ENCODE measurements at regions not wholly inside any gene's neighbourhood (a gene's known extent, or its start where the extent isn't known, plus 50 kb on each side); places are given as distances from the start of the nearest gene placed in this dataset.

GRCh38 chr21:22280851-22281250 lies 1282.6 kb downstream of the NCAM2 start:
- TF ChIP-seq POLR2A (IDR thresholded peaks at IDR 0.05) (no peak), POLR2AphosphoS5 (IDR thresholded peaks at IDR 0.05) (no peak)
- TF ChIP-seq, protein P1, sequence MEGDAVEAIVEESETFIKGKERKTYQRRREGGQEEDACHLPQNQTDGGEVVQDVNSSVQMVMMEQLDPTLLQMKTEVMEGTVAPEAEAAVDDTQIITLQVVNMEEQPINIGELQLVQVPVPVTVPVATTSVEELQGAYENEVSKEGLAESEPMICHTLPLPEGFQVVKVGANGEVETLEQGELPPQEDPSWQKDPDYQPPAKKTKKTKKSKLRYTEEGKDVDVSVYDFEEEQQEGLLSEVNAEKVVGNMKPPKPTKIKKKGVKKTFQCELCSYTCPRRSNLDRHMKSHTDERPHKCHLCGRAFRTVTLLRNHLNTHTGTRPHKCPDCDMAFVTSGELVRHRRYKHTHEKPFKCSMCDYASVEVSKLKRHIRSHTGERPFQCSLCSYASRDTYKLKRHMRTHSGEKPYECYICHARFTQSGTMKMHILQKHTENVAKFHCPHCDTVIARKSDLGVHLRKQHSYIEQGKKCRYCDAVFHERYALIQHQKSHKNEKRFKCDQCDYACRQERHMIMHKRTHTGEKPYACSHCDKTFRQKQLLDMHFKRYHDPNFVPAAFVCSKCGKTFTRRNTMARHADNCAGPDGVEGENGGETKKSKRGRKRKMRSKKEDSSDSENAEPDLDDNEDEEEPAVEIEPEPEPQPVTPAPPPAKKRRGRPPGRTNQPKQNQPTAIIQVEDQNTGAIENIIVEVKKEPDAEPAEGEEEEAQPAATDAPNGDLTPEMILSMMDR (IDR thresholded peaks at IDR 0.05), result no peak
- H3K27ac ChIP-seq, result no peak overlapping the region
- no peaks in the 10 kb centered on the region for H3K9me3 ChIP-seq
- H3K4me1 ChIP-seq, result no peaks in the 10 kb centered on the region
- intact Hi-C loops (cut with DNase I; ENCODE audit: low total_unique reads), result no loop called here
- no peaks in the 10 kb centered on the region for H3K27me3 ChIP-seq
- no peak overlapping the region for H3K4me3 ChIP-seq
- no peaks in the 10 kb centered on the region for H3K36me3 ChIP-seq
- DNase-seq (ENCODE audit: low spot score in 2 of 2), result no peak

GRCh38 chr21:22288885-22289499 lies 1290.8 kb downstream of the NCAM2 start:
- H3K27ac ChIP-seq, result no peak overlapping the region

DNA sequence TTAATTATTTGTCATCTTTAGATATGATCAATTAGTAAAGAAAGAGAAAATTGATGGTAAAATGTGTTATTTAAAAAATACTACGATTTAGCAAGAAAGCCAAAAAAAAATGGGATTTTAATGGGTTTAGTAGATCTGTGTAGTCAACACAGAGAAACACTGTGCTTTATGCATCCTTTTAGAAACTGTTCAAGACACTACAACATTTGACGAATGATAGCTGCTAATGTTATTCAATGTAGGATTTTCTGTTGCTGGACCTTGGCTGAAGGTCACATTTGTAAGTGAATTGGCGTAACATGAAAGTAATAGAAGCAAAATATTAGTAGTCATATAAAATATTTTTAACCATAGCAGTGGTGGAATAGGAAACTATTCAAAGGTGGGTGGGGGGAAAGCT lies 1293.9 kb downstream of the NCAM2 start:
- no peak for DNase-seq (ENCODE audit: low spot score in 2 of 2)
- Histone ChIP-seq H3K4me3 (no peak overlapping the region), H3K9me3 (no peaks in the 10 kb centered on the region), H3K4me1 (no peaks in the 10 kb centered on the region), H3K27ac (no peak overlapping the region), H3K36me3 (no peaks in the 10 kb centered on the region), H3K27me3 (no peaks in the 10 kb centered on the region)
- no peak for TF ChIP-seq POLR2A (IDR thresholded peaks at IDR 0.05)
- TF ChIP-seq POLR2AphosphoS5 (IDR thresholded peaks at IDR 0.05), result no peak
- TF ChIP-seq, protein P1 (IDR thresholded peaks at IDR 0.05), result no peak
- intact Hi-C loops (cut with DNase I; ENCODE audit: low total_unique reads), result no loop called here

More at GRCh38 chr21:22288885-22289499, 1290.8 kb downstream of the NCAM2 start:
- intact Hi-C loops (cut with DNase I; ENCODE audit: low total_unique reads), result no loop called here
- no peaks in the 10 kb centered on the region for H3K27me3 ChIP-seq
- no peak overlapping the region for H3K4me3 ChIP-seq
- H3K36me3 ChIP-seq, result no peaks in the 10 kb centered on the region
- H3K4me1 ChIP-seq, result no peaks in the 10 kb centered on the region
- TF ChIP-seq POLR2AphosphoS5 (IDR thresholded peaks at IDR 0.05) (no peak), POLR2A (IDR thresholded peaks at IDR 0.05) (no peak)
- TF ChIP-seq, protein P1 (IDR thresholded peaks at IDR 0.05), result no peak
- no peaks in the 10 kb centered on the region for H3K9me3 ChIP-seq
- no peak for DNase-seq (ENCODE audit: low spot score in 2 of 2)

DNA sequence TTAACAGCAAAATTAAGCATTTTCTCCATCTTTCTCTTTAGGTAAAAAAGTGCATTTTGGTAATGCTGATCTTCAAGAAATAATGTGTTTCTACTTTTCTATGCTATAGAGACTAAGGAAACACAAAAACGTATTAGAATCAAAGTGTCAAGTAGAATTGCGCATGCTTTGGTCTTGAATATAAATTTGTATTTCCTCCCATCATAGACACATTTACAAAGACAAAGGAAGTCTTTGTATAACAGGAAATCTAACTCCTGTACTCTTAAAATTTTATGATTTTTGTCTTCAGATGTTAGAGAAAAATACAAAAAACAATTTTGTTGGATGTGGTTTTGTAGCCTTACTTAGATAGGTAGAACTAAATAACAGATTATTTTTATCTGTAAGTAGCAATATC lies 1299.4 kb downstream of the NCAM2 start:
- Histone ChIP-seq H3K36me3 (no peaks in the 10 kb centered on the region), H3K9me3 (no peaks in the 10 kb centered on the region), H3K27ac (no peak overlapping the region), H3K4me1 (no peaks in the 10 kb centered on the region), H3K27me3 (no peaks in the 10 kb centered on the region), H3K4me3 (no peak overlapping the region)
- intact Hi-C loops (cut with DNase I; ENCODE audit: low total_unique reads), result no loop called here
- no peak for TF ChIP-seq POLR2AphosphoS5 (IDR thresholded peaks at IDR 0.05)
- TF ChIP-seq, protein P1 (IDR thresholded peaks at IDR 0.05), result no peak
- TF ChIP-seq POLR2A (IDR thresholded peaks at IDR 0.05), result no peak
- no peak for DNase-seq (ENCODE audit: low spot score in 2 of 2)

GRCh38 chr21:22311741-22312462 lies 1313.7 kb downstream of the NCAM2 start:
- H3K27ac ChIP-seq, result no peak overlapping the region
- no peak overlapping the region for H3K4me3 ChIP-seq
- no peaks in the 10 kb centered on the region for H3K36me3 ChIP-seq
- intact Hi-C loops (cut with DNase I; ENCODE audit: low total_unique reads), result no loop called here
- TF ChIP-seq, protein P1 (IDR thresholded peaks at IDR 0.05), result no peak
- no peak for TF ChIP-seq POLR2A (IDR thresholded peaks at IDR 0.05)
- no peak for TF ChIP-seq POLR2AphosphoS5 (IDR thresholded peaks at IDR 0.05)
- H3K9me3 ChIP-seq, result peaks cover 0 to 10% of the 10 kb centered on the region in 2 donors
- no peaks in the 10 kb centered on the region for H3K27me3 ChIP-seq
- H3K4me1 ChIP-seq, result no peaks in the 10 kb centered on the region
- no peak for DNase-seq (ENCODE audit: low spot score in 2 of 2)

All from breast epithelium (tissue), 4 donors.